Naive thymus-derived CD4-positive, alpha-beta T cell (primary cell): ENCODE measurements at regions not wholly inside any gene's neighbourhood (a gene's known extent, or its start where the extent isn't known, plus 50 kb on each side); places are given as distances from the start of the nearest gene placed in this dataset.

ENCODE experiments used
- ATAC-seq: fragments of 150-1000 bp; cut with Tn5 transposase; 2 replicates; pipeline ENCODE4 v1.10.0; 2021; ENCODE audit warnings: mild to moderate bottlenecking, moderate library complexity
- CTCF ChIA-PET: fragments of 350-600 bp; sonication (Branson Sonifier 250); formaldehyde crosslinking; loops from one replicate; lab custom pipeline; 2021; ENCODE audit warnings: antibody characterized with exemption; lab: Charles Lee
- POLR2A ChIA-PET: fragments of 350-600 bp; sonication (Branson Sonifier 250); formaldehyde crosslinking; loops from one replicate; lab custom pipeline; 2021; ENCODE audit warnings: antibody characterized with exemption, inconsistent platforms; lab: Charles Lee
- DNase-seq, 9 donors: peaks; one replicate each; pipeline versions ENCODE4 v3.0.0 to v3.0.0-alpha.2; 2020 to 2022; ENCODE audit warnings: mixed read lengths in 1 of 9
- H3K27ac ChIP-seq: one replicate; pipeline ENCODE4 v1.7.0; 2013; ENCODE audit warnings: mild to moderate bottlenecking, low read depth, low read length, moderate library complexity
- H3K27me3 ChIP-seq, 2 donors: one replicate each; pipeline ENCODE4 v1.7.0; 2013; ENCODE audit warnings: low read length in 2 of 2, mild to moderate bottlenecking in 2 of 2, moderate library complexity in 2 of 2; ENCODE audit not compliant: control insufficient read depth in 2 of 2, insufficient read depth in 2 of 2
- H3K36me3 ChIP-seq, 3 experiments: 1 replicate in 2 of 3; 2 replicates in 1 of 3; pipeline ENCODE4 v1.7.0; 2013; ENCODE audit warnings: low read length in 3 of 3, mild to moderate bottlenecking in 3 of 3, moderate library complexity in 1 of 3; ENCODE audit not compliant: insufficient read depth in 3 of 3, control insufficient read depth in 2 of 3
- H3K4me1 ChIP-seq, 2 donors: one replicate each; pipeline ENCODE4 v1.7.0; 2013; ENCODE audit warnings: low read length in 2 of 2, mild to moderate bottlenecking in 2 of 2, moderate library complexity in 1 of 2; ENCODE audit not compliant: control insufficient read depth in 2 of 2, insufficient read depth in 2 of 2
- H3K4me3 ChIP-seq: 2 replicates; pipeline ENCODE4 v1.7.0; 2013; ENCODE audit warnings: mild to moderate bottlenecking, low read length
- H3K9me3 ChIP-seq, 3 experiments: 1 replicate in 2 of 3; 2 replicates in 1 of 3; pipeline ENCODE4 v1.7.0; 2013; ENCODE audit warnings: low read length in 3 of 3; ENCODE audit not compliant: control insufficient read depth in 2 of 3
- H3K27ac Mint-ChIP-seq, 9 donors: one replicate each; pipeline ENCODE4 v1.8.0; 2020 to 2022; ENCODE audit warnings: mixed read lengths in 9 of 9, mild to moderate bottlenecking in 8 of 9, moderate library complexity in 5 of 9, inconsistent platforms in 2 of 9
- H3K27me3 Mint-ChIP-seq, 5 donors: one replicate each; pipeline ENCODE4 v1.8.0; 2021 to 2022; ENCODE audit warnings: mixed read lengths in 5 of 5, mild to moderate bottlenecking in 1 of 5
- H3K36me3 Mint-ChIP-seq, 5 donors: one replicate each; pipeline ENCODE4 v1.8.0; 2020 to 2022; ENCODE audit warnings: mixed read lengths in 5 of 5, mild to moderate bottlenecking in 3 of 5, inconsistent platforms in 1 of 5
- H3K4me1 Mint-ChIP-seq, 7 donors: one replicate each; pipeline ENCODE4 v1.8.0; 2020 to 2022; ENCODE audit warnings: mixed read lengths in 7 of 7, mild to moderate bottlenecking in 3 of 7, inconsistent platforms in 1 of 7
- H3K4me3 Mint-ChIP-seq, 10 donors: one replicate each; pipeline ENCODE4 v1.8.0; 2020 to 2022; ENCODE audit warnings: mild to moderate bottlenecking in 10 of 10, mixed read lengths in 10 of 10, moderate library complexity in 6 of 10, inconsistent platforms in 2 of 10
- H3K9me3 Mint-ChIP-seq, 11 donors: one replicate each; pipeline ENCODE4 v1.8.0; 2020 to 2022; ENCODE audit warnings: mixed read lengths in 11 of 11, mild to moderate bottlenecking in 4 of 11, inconsistent platforms in 1 of 11, moderate library complexity in 1 of 11
- intact Hi-C, 2 donors: fragments of 100-400 bp; cut with micrococcal nuclease; formaldehyde crosslinking; loops; one replicate each; pipeline ENCODE4 v1.15.1; 2023

DNA sequence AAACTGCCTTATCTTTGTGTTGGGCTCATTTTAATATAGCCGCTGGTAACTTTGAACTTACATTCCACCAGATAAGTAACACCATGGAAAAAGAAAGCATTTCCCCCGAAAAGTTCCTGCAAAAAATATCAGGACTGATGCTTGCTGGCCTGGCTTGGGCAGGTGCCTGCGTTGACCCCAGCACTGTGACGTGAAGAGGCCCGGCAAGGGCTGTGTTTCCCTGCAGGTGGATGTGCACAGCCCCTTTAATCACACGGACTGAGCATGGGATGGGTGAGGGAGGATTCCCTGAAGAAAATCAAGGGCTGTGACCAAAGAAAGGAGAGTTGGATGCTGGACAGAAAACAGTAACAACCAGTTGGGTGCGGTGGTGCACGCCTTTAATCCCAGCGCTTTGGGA is 138.2 kb downstream of the NSG2 start:
- H3K4me3 ChIP-seq, result no peak overlapping the region
- H3K36me3 Mint-ChIP-seq, result no peaks in the 10 kb centered on the region
- H3K27me3 Mint-ChIP-seq, result peaks cover 0 to 32% (median 11%) of the 10 kb centered on the region in 5 donors
- no peaks in the 10 kb centered on the region for H3K4me1 Mint-ChIP-seq
- no peak overlapping the region for H3K4me3 Mint-ChIP-seq
- no peaks in the 10 kb centered on the region for H3K9me3 ChIP-seq
- no peak overlapping the region for H3K27ac ChIP-seq
- ChIA-PET CTCF (no interaction called here), POLR2A (no interaction called here)
- peaks cover 0 to 8% (median 0%) of the 10 kb centered on the region in 11 donors for H3K9me3 Mint-ChIP-seq
- intact Hi-C loops, result no loop called here
- no peaks in the 10 kb centered on the region for H3K36me3 ChIP-seq
- no peak for DNase-seq
- H3K27me3 ChIP-seq, result no peaks in the 10 kb centered on the region
- H3K4me1 ChIP-seq, result no peaks in the 10 kb centered on the region
- no peak overlapping the region for H3K27ac Mint-ChIP-seq
- ATAC-seq, result no peak

GRCh38 chr5:174185506-174185905 is 140.0 kb downstream of the NSG2 start:
- Mint-ChIP-seq H3K36me3 (no peaks in the 10 kb centered on the region), H3K4me1 (no peaks in the 10 kb centered on the region), H3K27ac (no peak overlapping the region), H3K4me3 (no peak overlapping the region), H3K9me3 (peaks cover 0 to 11% (median 0%) of the 10 kb centered on the region in 11 donors), H3K27me3 (peaks cover 0 to 40% (median 7%) of the 10 kb centered on the region in 5 donors)
- DNase-seq, result no peak
- ATAC-seq, result no peak
- ChIA-PET POLR2A (no interaction called here), CTCF (no interaction called here)
- no peaks in the 10 kb centered on the region for H3K27me3 ChIP-seq
- H3K4me3 ChIP-seq, result no peak overlapping the region
- no peaks in the 10 kb centered on the region for H3K36me3 ChIP-seq
- intact Hi-C loops, result no loop called here
- H3K4me1 ChIP-seq, result no peaks in the 10 kb centered on the region
- no peaks in the 10 kb centered on the region for H3K9me3 ChIP-seq
- H3K27ac ChIP-seq, result no peak overlapping the region

DNA sequence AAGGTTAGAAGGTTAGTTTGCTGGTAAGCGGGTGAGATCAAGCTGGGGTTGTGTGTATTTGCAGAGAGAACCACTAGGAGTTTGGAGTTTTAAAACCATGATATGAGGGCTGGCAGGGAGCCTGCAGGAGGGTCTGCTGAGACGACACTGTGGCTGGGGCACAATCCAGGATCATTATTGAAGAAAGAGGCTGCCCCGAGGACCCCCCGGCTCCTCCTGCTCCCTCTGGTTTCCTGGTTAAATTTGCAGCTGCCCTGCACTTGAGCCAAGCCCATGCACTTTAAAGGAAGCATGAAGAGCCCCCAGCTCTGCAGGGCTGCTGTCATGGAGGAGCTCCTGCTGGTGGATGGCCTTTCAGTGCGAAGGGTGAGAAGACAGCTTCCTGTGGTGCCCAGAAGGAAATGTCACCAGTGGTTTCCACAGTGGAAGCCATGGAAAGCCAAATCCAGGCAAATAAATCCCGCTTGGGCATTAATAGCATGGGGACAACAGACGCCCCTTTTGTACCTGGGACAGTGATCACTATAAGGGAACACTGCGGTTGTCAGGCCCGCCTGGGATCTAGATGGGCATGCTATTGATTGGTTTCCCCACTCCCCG is 140.7 kb downstream of the NSG2 start:
- Histone ChIP-seq H3K4me3 (no peak overlapping the region), H3K27me3 (no peaks in the 10 kb centered on the region), H3K9me3 (no peaks in the 10 kb centered on the region), H3K36me3 (no peaks in the 10 kb centered on the region), H3K27ac (no peak overlapping the region), H3K4me1 (no peaks in the 10 kb centered on the region)
- Mint-ChIP-seq H3K9me3 (peaks cover 0 to 8% (median 0%) of the 10 kb centered on the region in 11 donors), H3K4me3 (no peak overlapping the region), H3K27ac (no peak overlapping the region), H3K27me3 (peaks cover 0 to 38% (median 3%) of the 10 kb centered on the region in 5 donors), H3K36me3 (no peaks in the 10 kb centered on the region), H3K4me1 (no peaks in the 10 kb centered on the region)
- intact Hi-C loops, result no loop called here
- no peak for DNase-seq
- CTCF ChIA-PET, result no interaction called here
- no peak for ATAC-seq
- POLR2A ChIA-PET, result no interaction called here

DNA sequence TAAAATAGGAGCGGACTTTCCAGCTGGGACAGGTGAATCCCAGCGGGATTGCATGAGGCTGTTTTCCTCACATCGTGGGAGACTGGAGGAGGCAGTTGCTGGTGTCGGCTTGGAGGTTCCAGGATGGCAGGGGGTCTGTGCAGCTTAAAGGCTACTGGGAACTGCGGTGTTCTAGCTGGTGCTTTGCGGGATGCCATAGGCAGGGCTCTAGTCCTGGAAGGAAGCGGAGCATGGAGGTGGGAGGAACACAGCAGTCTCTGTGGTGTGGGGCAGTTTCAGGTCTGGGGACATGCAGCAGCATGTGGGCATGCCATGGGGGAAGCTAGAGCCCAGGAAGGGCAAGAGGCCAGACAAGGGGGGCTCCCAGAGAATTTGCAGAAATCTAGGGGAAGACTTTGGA is 141.5 kb downstream of the NSG2 start:
- no peak overlapping the region for H3K4me3 Mint-ChIP-seq
- DNase-seq (no peak), ATAC-seq (no peak)
- Histone ChIP-seq H3K4me1 (no peaks in the 10 kb centered on the region), H3K27ac (no peak overlapping the region), H3K4me3 (no peak overlapping the region), H3K36me3 (no peaks in the 10 kb centered on the region), H3K9me3 (no peaks in the 10 kb centered on the region), H3K27me3 (no peaks in the 10 kb centered on the region)
- H3K27me3 Mint-ChIP-seq, result peaks cover 0 to 34% (median 0%) of the 10 kb centered on the region in 5 donors
- ChIA-PET CTCF (no interaction called here), POLR2A (no interaction called here)
- no peaks in the 10 kb centered on the region for H3K4me1 Mint-ChIP-seq
- no peaks in the 10 kb centered on the region for H3K36me3 Mint-ChIP-seq
- H3K9me3 Mint-ChIP-seq, result peaks cover 0 to 5% (median 0%) of the 10 kb centered on the region in 11 donors
- H3K27ac Mint-ChIP-seq, result no peak overlapping the region
- intact Hi-C loops, result no loop called here

DNA sequence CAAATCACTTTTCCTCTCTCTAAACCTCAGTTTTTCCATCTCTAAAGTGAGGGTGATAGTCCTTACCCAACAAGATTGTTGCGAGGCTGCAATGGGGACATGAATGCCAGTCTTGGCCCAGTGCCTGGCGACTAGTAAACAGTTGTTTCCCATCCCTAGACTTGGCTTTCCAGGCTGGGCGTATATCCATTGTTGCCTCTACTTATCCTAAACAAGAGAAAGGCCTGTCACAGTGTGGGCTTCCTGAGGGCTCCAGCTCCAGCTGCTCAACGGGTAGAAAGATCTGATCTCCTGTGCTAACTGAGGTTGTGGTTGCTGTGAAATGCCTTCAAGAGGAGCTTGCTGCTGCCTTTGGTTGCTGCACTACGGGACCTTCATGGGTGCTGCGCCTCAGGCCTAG is 142.0 kb downstream of the NSG2 start:
- CTCF ChIA-PET, result no interaction called here

GRCh38 chr5:174188295-174188694 is 142.8 kb downstream of the NSG2 start:
- Histone ChIP-seq H3K27ac (no peak overlapping the region), H3K9me3 (no peaks in the 10 kb centered on the region), H3K4me1 (no peaks in the 10 kb centered on the region), H3K27me3 (no peaks in the 10 kb centered on the region), H3K4me3 (no peak overlapping the region), H3K36me3 (no peaks in the 10 kb centered on the region)
- intact Hi-C loops, result no loop called here
- Mint-ChIP-seq H3K4me1 (no peaks in the 10 kb centered on the region), H3K36me3 (no peaks in the 10 kb centered on the region), H3K27ac (no peak overlapping the region), H3K27me3 (peaks cover 0 to 34% (median 0%) of the 10 kb centered on the region in 5 donors), H3K4me3 (no peak overlapping the region), H3K9me3 (peaks cover 0 to 5% (median 0%) of the 10 kb centered on the region in 11 donors)
- ATAC-seq (no peak), DNase-seq (no peak)
- ChIA-PET CTCF (no interaction called here), POLR2A (no interaction called here)

More for the DNA sequence above, 142.0 kb downstream of the NSG2 start:
- Histone ChIP-seq H3K27ac (no peak overlapping the region), H3K4me3 (no peak overlapping the region), H3K36me3 (no peaks in the 10 kb centered on the region), H3K27me3 (no peaks in the 10 kb centered on the region), H3K4me1 (no peaks in the 10 kb centered on the region), H3K9me3 (no peaks in the 10 kb centered on the region)
- no peak overlapping the region for H3K4me3 Mint-ChIP-seq
- H3K27ac Mint-ChIP-seq, result no peak overlapping the region
- intact Hi-C loops, result no loop called here
- DNase-seq (no peak), ATAC-seq (no peak)
- H3K4me1 Mint-ChIP-seq, result no peaks in the 10 kb centered on the region
- peaks cover 0 to 34% (median 0%) of the 10 kb centered on the region in 5 donors for H3K27me3 Mint-ChIP-seq
- no peaks in the 10 kb centered on the region for H3K36me3 Mint-ChIP-seq
- H3K9me3 Mint-ChIP-seq, result peaks cover 0 to 5% (median 0%) of the 10 kb centered on the region in 11 donors
- POLR2A ChIA-PET, result no interaction called here
